ENCODE measurements at regions not wholly inside any gene's neighbourhood (a gene's known extent, or its start where the extent isn't known, plus 50 kb on each side); places are given as distances from the start of the nearest gene placed in this dataset.
"Not testable (repeated sequence)": the region's sequence is repeated elsewhere in the genome, so short reads cannot be mapped to it uniquely, and the experiment has no call there.

DNA sequence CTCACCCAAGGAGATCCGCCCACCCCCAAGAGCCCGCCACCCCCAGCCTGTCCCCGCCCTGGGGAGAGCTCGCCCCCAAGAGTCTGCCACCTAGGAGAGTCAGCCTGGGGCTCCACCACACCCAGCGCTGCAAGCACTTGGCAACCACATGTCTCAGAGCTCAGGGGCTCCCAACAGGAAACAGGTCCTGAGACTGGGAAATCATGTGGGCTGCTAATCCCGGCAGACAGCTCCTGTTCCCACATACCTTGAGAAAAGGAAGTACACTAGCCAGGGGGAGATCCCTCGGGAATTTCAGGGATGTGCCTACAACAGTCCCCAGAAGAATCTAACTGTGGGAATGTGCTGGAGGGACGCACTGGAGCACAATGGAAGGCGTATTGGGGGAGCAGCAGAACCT lies 331.4 kb downstream of the ANAPC1 start:
- TF ChIP-seq, protein P1, sequence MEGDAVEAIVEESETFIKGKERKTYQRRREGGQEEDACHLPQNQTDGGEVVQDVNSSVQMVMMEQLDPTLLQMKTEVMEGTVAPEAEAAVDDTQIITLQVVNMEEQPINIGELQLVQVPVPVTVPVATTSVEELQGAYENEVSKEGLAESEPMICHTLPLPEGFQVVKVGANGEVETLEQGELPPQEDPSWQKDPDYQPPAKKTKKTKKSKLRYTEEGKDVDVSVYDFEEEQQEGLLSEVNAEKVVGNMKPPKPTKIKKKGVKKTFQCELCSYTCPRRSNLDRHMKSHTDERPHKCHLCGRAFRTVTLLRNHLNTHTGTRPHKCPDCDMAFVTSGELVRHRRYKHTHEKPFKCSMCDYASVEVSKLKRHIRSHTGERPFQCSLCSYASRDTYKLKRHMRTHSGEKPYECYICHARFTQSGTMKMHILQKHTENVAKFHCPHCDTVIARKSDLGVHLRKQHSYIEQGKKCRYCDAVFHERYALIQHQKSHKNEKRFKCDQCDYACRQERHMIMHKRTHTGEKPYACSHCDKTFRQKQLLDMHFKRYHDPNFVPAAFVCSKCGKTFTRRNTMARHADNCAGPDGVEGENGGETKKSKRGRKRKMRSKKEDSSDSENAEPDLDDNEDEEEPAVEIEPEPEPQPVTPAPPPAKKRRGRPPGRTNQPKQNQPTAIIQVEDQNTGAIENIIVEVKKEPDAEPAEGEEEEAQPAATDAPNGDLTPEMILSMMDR (IDR thresholded peaks at IDR 0.05; ENCODE audit: poor library complexity) = not testable (repeated sequence)
- TF ChIP-seq EZH2phosphoT487 (IDR thresholded peaks at IDR 0.05; ENCODE audit: low read depth, severe bottlenecking, unreplicated experiment); EZH2 (IDR thresholded peaks at IDR 0.05; ENCODE audit: borderline replicate concordance): not testable (repeated sequence)
